Skeletal muscle satellite cell (primary cell): ENCODE measurements at regions not wholly inside any gene's neighbourhood (a gene's known extent, or its start where the extent isn't known, plus 50 kb on each side); places are given as distances from the start of the nearest gene placed in this dataset.
A peak's percentile ranks its signal among the peaks of the same experiment; 100 is the strongest.

Experiments
- H3K27me3 ChIP-seq: 2 replicates; pipeline ENCODE4 v1.7.0; 2013; ENCODE audit warnings: low read length; ENCODE audit not compliant: control insufficient read depth, insufficient read depth
- H3K36me3 ChIP-seq: 2 replicates; pipeline ENCODE4 v1.7.0; 2013; ENCODE audit warnings: mild to moderate bottlenecking, control low read depth, low read length; ENCODE audit not compliant: insufficient read depth
- H3K4me1 ChIP-seq: 2 replicates; pipeline ENCODE4 v1.7.0; 2013; ENCODE audit warnings: low read length; ENCODE audit not compliant: control insufficient read depth, insufficient read depth
- H3K4me2 ChIP-seq: 2 replicates; pipeline ENCODE4 v1.7.0; 2013; ENCODE audit warnings: mild to moderate bottlenecking, low read length
- H3K4me3 ChIP-seq: 2 replicates; pipeline ENCODE4 v1.7.0; 2013; ENCODE audit warnings: low read length
- H3K9ac ChIP-seq: 2 replicates; pipeline ENCODE4 v1.7.0; 2013; ENCODE audit warnings: mild to moderate bottlenecking, low read depth, low read length, moderate library complexity
- H3K9me3 ChIP-seq: replicated peaks from 2 replicates; pipeline ENCODE4 v1.7.0; 2013; ENCODE audit warnings: mild to moderate bottlenecking, control low read depth, low read length

- Histone ChIP-seq H3K9ac (no peak overlapping the region), H3K4me1 (no peaks in the 10 kb centered on the region), H3K36me3 (no peaks in the 10 kb centered on the region), H3K4me2 (no peak overlapping the region), H3K27me3 (peaks cover 3% of the 10 kb centered on the region), H3K4me3 (no peak overlapping the region), H3K9me3 (no peaks in the 10 kb centered on the region)
Observed at GRCh38 chr9:86706391-86706790, 240.9 kb downstream of the GAS1 start.

- H3K9ac ChIP-seq, result no peak overlapping the region
- H3K4me1 ChIP-seq, result no peaks in the 10 kb centered on the region
- no peaks in the 10 kb centered on the region for H3K36me3 ChIP-seq
- peaks cover 3% of the 10 kb centered on the region for H3K27me3 ChIP-seq
- H3K4me3 ChIP-seq, result no peak overlapping the region
- no peak overlapping the region for H3K4me2 ChIP-seq
- no peaks in the 10 kb centered on the region for H3K9me3 ChIP-seq
Observed at GRCh38 chr9:86705490-86705889, 241.8 kb downstream of the GAS1 start.

GRCh38 chr9:86703346-86703745 lies 244.0 kb downstream of the GAS1 start:
- no peak overlapping the region for H3K9ac ChIP-seq
- H3K4me1 ChIP-seq, result no peaks in the 10 kb centered on the region
- H3K9me3 ChIP-seq, result no peaks in the 10 kb centered on the region
- no peaks in the 10 kb centered on the region for H3K36me3 ChIP-seq
- H3K4me3 ChIP-seq, result no peak overlapping the region
- peaks cover 3% of the 10 kb centered on the region for H3K27me3 ChIP-seq
- no peak overlapping the region for H3K4me2 ChIP-seq

- Histone ChIP-seq H3K4me2 (no peak overlapping the region), H3K9me3 (no peaks in the 10 kb centered on the region), H3K27me3 (no peaks in the 10 kb centered on the region), H3K9ac (no peak overlapping the region), H3K4me1 (peaks cover 5% of the 10 kb centered on the region), H3K36me3 (no peaks in the 10 kb centered on the region), H3K4me3 (no peak overlapping the region)
Observed at GRCh38 chr9:86700629-86701028, 246.7 kb downstream of the GAS1 start.

GRCh38 chr9:86697999-86698398 lies 249.3 kb downstream of the GAS1 start:
- no peak overlapping the region for H3K4me3 ChIP-seq
- H3K4me1 ChIP-seq, result peaks cover 7% of the 10 kb centered on the region
- no peak overlapping the region for H3K4me2 ChIP-seq
- no peak overlapping the region for H3K9ac ChIP-seq
- no peaks in the 10 kb centered on the region for H3K27me3 ChIP-seq
- H3K36me3 ChIP-seq, result no peaks in the 10 kb centered on the region
- no peaks in the 10 kb centered on the region for H3K9me3 ChIP-seq

GRCh38 chr9:86697213-86697612 lies 250.1 kb downstream of the GAS1 start:
- no peak overlapping the region for H3K4me2 ChIP-seq
- H3K4me3 ChIP-seq, result no peak overlapping the region
- no peaks in the 10 kb centered on the region for H3K9me3 ChIP-seq
- no peaks in the 10 kb centered on the region for H3K27me3 ChIP-seq
- no peak overlapping the region for H3K9ac ChIP-seq
- peaks cover 7% of the 10 kb centered on the region for H3K4me1 ChIP-seq
- no peaks in the 10 kb centered on the region for H3K36me3 ChIP-seq

- no peak overlapping the region for H3K4me3 ChIP-seq
- no peaks in the 10 kb centered on the region for H3K27me3 ChIP-seq
- no peaks in the 10 kb centered on the region for H3K36me3 ChIP-seq
- no peak overlapping the region for H3K9ac ChIP-seq
- H3K4me1 ChIP-seq, result peaks cover 7% of the 10 kb centered on the region
- no peaks in the 10 kb centered on the region for H3K9me3 ChIP-seq
- no peak overlapping the region for H3K4me2 ChIP-seq
Observed at GRCh38 chr9:86695910-86696424, 251.3 kb downstream of the GAS1 start.

- Histone ChIP-seq H3K4me1 (no peaks in the 10 kb centered on the region), H3K4me3 (no peak overlapping the region), H3K27me3 (no peaks in the 10 kb centered on the region), H3K36me3 (no peaks in the 10 kb centered on the region), H3K9ac (no peak overlapping the region), H3K4me2 (no peak overlapping the region), H3K9me3 (no peaks in the 10 kb centered on the region)
Observed at GRCh38 chr9:86690034-86690433, 257.3 kb downstream of the GAS1 start.

GRCh38 chr9:86687788-86688187 lies 259.5 kb downstream of the GAS1 start:
- Histone ChIP-seq H3K36me3 (no peaks in the 10 kb centered on the region), H3K4me3 (no peak overlapping the region), H3K27me3 (no peaks in the 10 kb centered on the region), H3K9ac (no peak overlapping the region), H3K9me3 (no peaks in the 10 kb centered on the region), H3K4me2 (no peak overlapping the region), H3K4me1 (no peaks in the 10 kb centered on the region)

- H3K36me3 ChIP-seq, result no peaks in the 10 kb centered on the region
- H3K9me3 ChIP-seq, result no peaks in the 10 kb centered on the region
- no peak overlapping the region for H3K9ac ChIP-seq
- no peak overlapping the region for H3K4me2 ChIP-seq
- no peaks in the 10 kb centered on the region for H3K27me3 ChIP-seq
- no peaks in the 10 kb centered on the region for H3K4me1 ChIP-seq
- H3K4me3 ChIP-seq, result no peak overlapping the region
Observed at GRCh38 chr9:86685556-86685955, 261.8 kb downstream of the GAS1 start.

- Histone ChIP-seq H3K9ac (no peak overlapping the region), H3K27me3 (no peaks in the 10 kb centered on the region), H3K4me1 (no peaks in the 10 kb centered on the region), H3K4me2 (no peak overlapping the region), H3K4me3 (no peak overlapping the region), H3K36me3 (no peaks in the 10 kb centered on the region), H3K9me3 (no peaks in the 10 kb centered on the region)
Observed at GRCh38 chr9:86684148-86684547, 263.2 kb downstream of the GAS1 start.

- peak overlapping the region; percentile 35 for H3K4me2 ChIP-seq
- no peak overlapping the region for H3K9ac ChIP-seq
- H3K4me1 ChIP-seq, result no peaks in the 10 kb centered on the region
- no peaks in the 10 kb centered on the region for H3K27me3 ChIP-seq
- H3K4me3 ChIP-seq, result no peak overlapping the region
- no peaks in the 10 kb centered on the region for H3K36me3 ChIP-seq
- H3K9me3 ChIP-seq, result no peaks in the 10 kb centered on the region
Observed at GRCh38 chr9:86682240-86682639, 265.1 kb downstream of the GAS1 start.
